ENCODE measurements at regions not wholly inside any gene's neighbourhood (a gene's known extent, or its start where the extent isn't known, plus 50 kb on each side); places are given as distances from the start of the nearest gene placed in this dataset.

DNA sequence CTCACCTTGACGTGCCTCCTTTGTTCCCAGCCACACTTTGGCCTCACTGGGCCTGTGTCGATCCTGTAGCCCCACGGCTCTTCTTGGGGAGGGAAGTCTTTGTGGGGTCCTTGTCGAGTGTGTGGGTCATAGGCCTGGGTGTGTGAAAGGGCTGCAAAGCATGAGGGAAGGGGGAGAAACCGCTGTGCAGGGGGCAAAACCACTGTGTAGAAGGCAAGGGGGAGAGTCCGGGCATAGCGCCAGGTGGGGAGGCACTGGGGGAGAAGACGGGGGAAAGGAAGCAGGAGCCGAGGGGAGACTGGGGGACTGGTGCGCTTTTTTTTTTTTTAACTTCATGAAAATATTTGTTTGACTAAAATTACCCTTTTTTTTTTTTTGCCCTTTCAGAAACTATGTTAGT is 65.1 kb upstream of the RASD2 start:
- TF ChIP-seq MXI1 (IDR thresholded peaks at IDR 0.05; ENCODE audit: borderline replicate concordance, low read depth, low read length) (no peak), NFE2L2 (IDR thresholded peaks at IDR 0.05; ENCODE audit: low read depth, low read length) (no peak)
- TF ChIP-seq, protein P1, sequence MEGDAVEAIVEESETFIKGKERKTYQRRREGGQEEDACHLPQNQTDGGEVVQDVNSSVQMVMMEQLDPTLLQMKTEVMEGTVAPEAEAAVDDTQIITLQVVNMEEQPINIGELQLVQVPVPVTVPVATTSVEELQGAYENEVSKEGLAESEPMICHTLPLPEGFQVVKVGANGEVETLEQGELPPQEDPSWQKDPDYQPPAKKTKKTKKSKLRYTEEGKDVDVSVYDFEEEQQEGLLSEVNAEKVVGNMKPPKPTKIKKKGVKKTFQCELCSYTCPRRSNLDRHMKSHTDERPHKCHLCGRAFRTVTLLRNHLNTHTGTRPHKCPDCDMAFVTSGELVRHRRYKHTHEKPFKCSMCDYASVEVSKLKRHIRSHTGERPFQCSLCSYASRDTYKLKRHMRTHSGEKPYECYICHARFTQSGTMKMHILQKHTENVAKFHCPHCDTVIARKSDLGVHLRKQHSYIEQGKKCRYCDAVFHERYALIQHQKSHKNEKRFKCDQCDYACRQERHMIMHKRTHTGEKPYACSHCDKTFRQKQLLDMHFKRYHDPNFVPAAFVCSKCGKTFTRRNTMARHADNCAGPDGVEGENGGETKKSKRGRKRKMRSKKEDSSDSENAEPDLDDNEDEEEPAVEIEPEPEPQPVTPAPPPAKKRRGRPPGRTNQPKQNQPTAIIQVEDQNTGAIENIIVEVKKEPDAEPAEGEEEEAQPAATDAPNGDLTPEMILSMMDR (conservative IDR thresholded peaks at IDR 0.05; ENCODE audit: low read depth, low read length) = no peak

All from IMR-90 (cell line).